Karpas-422 (cell line): ENCODE measurements at regions not wholly inside any gene's neighbourhood (a gene's known extent, or its start where the extent isn't known, plus 50 kb on each side); places are given as distances from the start of the nearest gene placed in this dataset.

ENCODE experiments used
- DNase-seq: peaks from one replicate; pipeline ENCODE4 v3.0.0-alpha.2; 2015
- H2AFZ ChIP-seq: fragments of 200-600 bp; sonication (generic); 2 replicates; pipeline ENCODE4 v1.6.1; 2014; ENCODE audit warnings: antibody characterized with exemption, low read length, mixed read lengths
- H3K27ac ChIP-seq: fragments of 200-600 bp; sonication (generic); 2 replicates; pipeline ENCODE4 v1.5.1; 2014; ENCODE audit warnings: mild to moderate bottlenecking, low read length, moderate library complexity
- H3K27me3 ChIP-seq: fragments of 200-600 bp; sonication (generic); 2 replicates; pipeline ENCODE4 v1.6.1; 2014; ENCODE audit warnings: low read length, mixed read lengths
- H3K36me3 ChIP-seq: fragments of 200-600 bp; sonication (generic); 2 replicates; pipeline ENCODE4 v1.6.1; 2014; ENCODE audit warnings: low read length, mixed read lengths; ENCODE audit not compliant: insufficient read depth
- H3K4me1 ChIP-seq: fragments of 200-600 bp; sonication (generic); 2 replicates; pipeline ENCODE4 v1.6.1; 2014; ENCODE audit warnings: mild to moderate bottlenecking, low read length, mixed read lengths
- H3K4me2 ChIP-seq: fragments of 200-600 bp; sonication (generic); 2 replicates; pipeline ENCODE4 v1.6.1; 2014; ENCODE audit warnings: low read length, low read depth, mild to moderate bottlenecking; ENCODE audit not compliant: poor library complexity, severe bottlenecking
- H3K4me3 ChIP-seq: fragments of 200-600 bp; sonication (generic); 2 replicates; pipeline ENCODE4 v1.5.1; 2014; ENCODE audit warnings: mild to moderate bottlenecking, antibody characterized with exemption, low read length, mixed read lengths
- H3K79me2 ChIP-seq: fragments of 200-600 bp; sonication (generic); 2 replicates; pipeline ENCODE4 v1.6.1; 2014; ENCODE audit warnings: mild to moderate bottlenecking, low read length, mixed read lengths
- H3K9ac ChIP-seq: fragments of 200-600 bp; sonication (generic); 2 replicates; pipeline ENCODE4 v1.6.0; 2014; ENCODE audit warnings: low read length
- H3K9me2 ChIP-seq: fragments of 200-600 bp; sonication (generic), shearing (Covaris generic); replicated peaks from 2 replicates; pipeline ENCODE4 v1.6.0; 2014; ENCODE audit warnings: mild to moderate bottlenecking, low read length, moderate library complexity; ENCODE audit not compliant: insufficient read depth
- H3K9me3 ChIP-seq: fragments of 300-700, 200-600 bp; sonication (generic); 2 replicates; pipeline ENCODE4 v1.6.1; 2014; ENCODE audit warnings: low read length, mixed read lengths
- H4K20me1 ChIP-seq: fragments of 200-600 bp; sonication (generic); 2 replicates; pipeline ENCODE4 v1.6.1; 2014; ENCODE audit warnings: mild to moderate bottlenecking, antibody characterized with exemption, low read length, low read depth; ENCODE audit not compliant: insufficient read depth

DNA sequence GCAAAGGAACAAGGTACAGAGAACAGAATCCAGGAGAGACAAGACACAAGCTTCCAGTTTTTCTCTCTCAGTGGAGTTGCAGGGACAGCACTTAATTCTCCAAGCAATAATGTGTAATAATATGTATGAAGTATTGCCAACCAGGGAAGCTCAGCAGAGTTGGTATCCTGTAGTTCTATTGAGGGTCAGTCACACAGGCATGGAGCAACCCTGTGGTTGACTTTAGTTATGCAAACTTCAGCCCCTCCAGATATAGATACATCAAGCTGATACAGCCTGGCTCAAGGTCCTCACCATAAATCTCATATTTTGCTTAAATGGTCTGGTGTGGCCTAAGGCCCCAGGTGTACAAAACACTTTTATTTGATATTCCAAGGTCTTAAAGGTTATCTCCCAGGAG, 248.6 kb upstream of the EPHA5 start:
- Histone ChIP-seq H3K9ac (no peak overlapping the region), H3K79me2 (no peaks in the 10 kb centered on the region), H3K4me2 (no peak overlapping the region), H2AFZ (no peak overlapping the region), H3K4me3 (no peak overlapping the region), H3K9me3 (peaks cover 29% of the 10 kb centered on the region), H3K27me3 (no peaks in the 10 kb centered on the region), H3K36me3 (no peaks in the 10 kb centered on the region), H3K27ac (no peak overlapping the region), H3K9me2 (no peaks in the 10 kb centered on the region), H4K20me1 (no peaks in the 10 kb centered on the region), H3K4me1 (no peaks in the 10 kb centered on the region)
- no peak for DNase-seq

DNA sequence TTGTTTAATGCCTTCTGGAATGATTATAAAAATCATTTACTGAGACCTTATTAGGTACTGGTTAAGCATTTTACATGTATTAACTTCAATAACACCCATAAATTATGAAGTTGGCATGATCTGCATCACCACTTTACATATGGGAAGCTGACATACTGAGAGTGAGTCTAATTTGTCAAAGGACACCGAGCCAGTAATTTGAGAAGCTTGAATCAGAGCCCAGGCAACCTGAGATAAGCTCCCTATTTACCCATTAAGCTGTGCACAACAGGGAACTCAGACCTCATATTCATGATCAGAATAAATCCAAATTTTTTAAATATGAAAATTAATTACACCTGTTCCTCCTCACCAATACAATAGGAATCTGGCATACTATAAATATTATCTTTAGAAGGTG, 247.9 kb upstream of the EPHA5 start:
- H3K27ac ChIP-seq = no peak overlapping the region

GRCh38 chr4:65917486-65917885, 247.2 kb upstream of the EPHA5 start:
- Histone ChIP-seq H3K4me2 (no peak overlapping the region), H3K27ac (no peak overlapping the region), H3K4me3 (no peak overlapping the region), H3K27me3 (no peaks in the 10 kb centered on the region), H4K20me1 (no peaks in the 10 kb centered on the region), H2AFZ (no peak overlapping the region), H3K79me2 (no peaks in the 10 kb centered on the region), H3K9me3 (peaks cover 32% of the 10 kb centered on the region), H3K36me3 (no peaks in the 10 kb centered on the region), H3K4me1 (no peaks in the 10 kb centered on the region), H3K9me2 (no peaks in the 10 kb centered on the region), H3K9ac (no peak overlapping the region)
- no peak for DNase-seq

More for the DNA sequence above, 247.9 kb upstream of the EPHA5 start:
- DNase-seq = no peak
- Histone ChIP-seq H3K9ac (no peak overlapping the region), H3K36me3 (no peaks in the 10 kb centered on the region), H3K27me3 (no peaks in the 10 kb centered on the region), H3K4me3 (no peak overlapping the region), H2AFZ (no peak overlapping the region), H3K9me2 (no peaks in the 10 kb centered on the region), H3K4me2 (no peak overlapping the region), H3K9me3 (peaks cover 30% of the 10 kb centered on the region), H3K4me1 (no peaks in the 10 kb centered on the region), H3K79me2 (no peaks in the 10 kb centered on the region), H4K20me1 (no peaks in the 10 kb centered on the region)

DNA sequence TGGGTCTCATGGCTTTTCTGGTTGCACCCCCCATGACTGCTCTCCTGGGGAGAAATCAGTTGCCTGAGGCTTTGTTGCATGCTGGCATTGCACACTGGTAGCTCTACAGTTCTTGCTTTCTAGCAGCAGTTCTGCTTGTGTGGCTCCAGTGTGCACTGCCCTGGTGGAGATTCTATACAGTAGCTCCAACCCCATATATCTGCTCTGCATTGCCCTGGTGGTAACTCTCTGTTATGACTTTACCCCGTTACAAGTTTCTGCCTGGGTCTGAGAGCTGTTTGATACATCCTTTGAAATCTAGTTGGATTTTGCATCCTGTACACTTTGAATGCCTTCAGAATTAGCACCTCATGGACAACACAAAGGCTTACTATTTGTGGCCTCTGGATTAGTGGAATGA, 241.4 kb upstream of the EPHA5 start:
- no peak for DNase-seq

GRCh38 chr4:65893957-65894755, 223.9 kb upstream of the EPHA5 start:
- H3K79me2 ChIP-seq = no peaks in the 10 kb centered on the region
- H4K20me1 ChIP-seq = no peaks in the 10 kb centered on the region
- DNase-seq = no peak
- H3K4me3 ChIP-seq = no peak overlapping the region
- H3K36me3 ChIP-seq = no peaks in the 10 kb centered on the region
- H3K4me1 ChIP-seq = no peaks in the 10 kb centered on the region
- H2AFZ ChIP-seq = no peak overlapping the region
- peaks cover 22% of the 10 kb centered on the region for H3K9me3 ChIP-seq
- no peak overlapping the region for H3K4me2 ChIP-seq
- H3K9me2 ChIP-seq = no peaks in the 10 kb centered on the region
- H3K9ac ChIP-seq = no peak overlapping the region
- no peaks in the 10 kb centered on the region for H3K27me3 ChIP-seq
- H3K27ac ChIP-seq = no peak overlapping the region

More for the DNA sequence above, 241.4 kb upstream of the EPHA5 start:
- Histone ChIP-seq H3K27me3 (no peaks in the 10 kb centered on the region), H3K9me3 (peaks cover 17% of the 10 kb centered on the region), H3K9ac (no peak overlapping the region), H3K79me2 (no peaks in the 10 kb centered on the region), H4K20me1 (no peaks in the 10 kb centered on the region), H3K4me1 (no peaks in the 10 kb centered on the region), H3K9me2 (no peaks in the 10 kb centered on the region), H3K27ac (no peak overlapping the region), H3K4me3 (no peak overlapping the region), H3K4me2 (no peak overlapping the region), H3K36me3 (no peaks in the 10 kb centered on the region), H2AFZ (no peak overlapping the region)

DNA sequence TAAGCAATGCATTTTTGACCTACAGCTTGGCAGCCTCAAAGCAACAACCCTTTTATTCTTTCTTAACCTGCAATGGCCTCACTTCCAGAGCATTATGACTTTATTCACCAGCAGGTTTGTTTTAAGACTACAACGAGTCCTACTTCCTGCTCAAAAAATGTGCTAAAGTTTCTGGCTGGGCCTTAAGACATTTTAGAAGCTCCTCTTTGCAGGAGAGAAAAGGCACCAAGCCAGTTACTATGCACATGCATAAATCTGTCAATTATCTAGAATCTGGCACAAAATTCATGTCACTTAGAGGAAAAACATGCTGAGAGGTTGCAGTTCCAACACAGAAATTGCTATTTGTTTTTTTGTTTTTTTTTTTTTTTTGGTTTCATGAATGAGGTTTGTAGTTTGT, 223.0 kb upstream of the EPHA5 start:
- Histone ChIP-seq H3K27ac (no peak overlapping the region), H3K4me1 (no peaks in the 10 kb centered on the region), H3K27me3 (no peaks in the 10 kb centered on the region), H3K36me3 (no peaks in the 10 kb centered on the region), H3K4me2 (no peak overlapping the region), H3K9ac (no peak overlapping the region), H3K9me2 (no peaks in the 10 kb centered on the region), H3K9me3 (peaks cover 22% of the 10 kb centered on the region), H3K79me2 (no peaks in the 10 kb centered on the region), H2AFZ (no peak overlapping the region), H3K4me3 (no peak overlapping the region), H4K20me1 (no peaks in the 10 kb centered on the region)
- DNase-seq = no peak

GRCh38 chr4:65880594-65880993, 210.3 kb upstream of the EPHA5 start:
- no peak overlapping the region for H3K4me2 ChIP-seq
- H4K20me1 ChIP-seq = no peaks in the 10 kb centered on the region
- H3K27ac ChIP-seq = no peak overlapping the region
- no peaks in the 10 kb centered on the region for H3K79me2 ChIP-seq
- no peak overlapping the region for H2AFZ ChIP-seq
- no peaks in the 10 kb centered on the region for H3K9me2 ChIP-seq
- H3K9me3 ChIP-seq = no peaks in the 10 kb centered on the region; the same call in none of the 2 replicates
- H3K4me1 ChIP-seq = no peaks in the 10 kb centered on the region
- no peak for DNase-seq
- H3K36me3 ChIP-seq = no peaks in the 10 kb centered on the region
- H3K27me3 ChIP-seq = no peaks in the 10 kb centered on the region
- H3K4me3 ChIP-seq = no peak overlapping the region
- no peak overlapping the region for H3K9ac ChIP-seq

DNA sequence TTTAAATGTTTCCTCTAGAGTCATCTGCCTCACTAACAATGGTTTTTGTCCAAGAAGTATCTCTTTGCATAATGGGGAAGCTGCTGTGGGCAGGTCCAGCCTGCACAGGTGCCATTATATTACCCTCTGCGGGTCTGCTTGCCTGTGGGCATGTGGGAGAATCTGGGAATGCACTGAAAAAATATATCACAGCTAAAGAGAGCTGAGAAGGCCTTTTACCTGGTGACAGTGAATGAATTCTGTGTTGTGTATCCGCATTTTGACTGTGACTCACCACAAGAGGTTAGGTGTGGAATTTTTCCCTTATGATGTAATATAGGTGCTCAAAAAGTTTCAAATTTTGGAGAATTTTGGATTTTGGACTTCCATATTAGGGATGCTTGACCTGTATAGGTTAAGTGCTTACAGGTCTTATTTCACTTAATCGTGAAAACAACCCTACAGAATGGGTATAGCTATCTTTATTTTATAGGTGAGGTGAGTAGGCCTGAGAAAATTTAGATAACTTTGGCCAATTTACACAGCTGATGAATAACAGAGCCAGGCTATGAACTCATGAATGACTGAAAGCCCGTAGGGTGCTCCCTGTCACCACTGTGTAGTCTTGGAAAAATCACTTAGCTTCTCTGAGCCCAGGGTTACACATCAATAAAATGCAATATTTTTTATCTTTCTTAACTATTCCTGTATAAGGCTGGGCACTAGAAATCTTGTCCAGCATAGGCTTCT, 198.0 kb upstream of the EPHA5 start:
- Histone ChIP-seq H3K36me3 (no peaks in the 10 kb centered on the region), H3K27ac (no peak overlapping the region), H3K79me2 (no peaks in the 10 kb centered on the region)

More for the DNA sequence above, 198.0 kb upstream of the EPHA5 start:
- Histone ChIP-seq H3K27me3 (no peaks in the 10 kb centered on the region), H3K4me1 (no peaks in the 10 kb centered on the region), H3K4me2 (no peak overlapping the region), H3K9ac (no peak overlapping the region), H3K9me2 (no peaks in the 10 kb centered on the region), H2AFZ (no peak overlapping the region), H4K20me1 (no peaks in the 10 kb centered on the region), H3K4me3 (no peak overlapping the region), H3K9me3 (peaks cover 25% of the 10 kb centered on the region)
- no peak for DNase-seq
